Type B pancreatic cell (in vitro differentiated cells): ENCODE measurements at regions not wholly inside any gene's neighbourhood (a gene's known extent, or its start where the extent isn't known, plus 50 kb on each side); places are given as distances from the start of the nearest gene placed in this dataset.

ENCODE experiments used
- DNase-seq: peaks from one replicate; pipeline ENCODE4 v3.0.0; 2021; ENCODE audit warnings: mixed read lengths; ENCODE audit not compliant: unreplicated experiment; ENCODE audit errors: extremely low spot score
- H3K27ac Mint-ChIP-seq: 2 replicates; pipeline ENCODE4 v1.8.0; 2021; ENCODE audit warnings: mild to moderate bottlenecking, mixed read lengths
- H3K27me3 Mint-ChIP-seq: 2 replicates; pipeline ENCODE4 v1.8.0; 2021; ENCODE audit warnings: mixed read lengths
- H3K36me3 Mint-ChIP-seq: 2 replicates; pipeline ENCODE4 v1.8.0; 2021; ENCODE audit warnings: mixed read lengths
- H3K4me1 Mint-ChIP-seq: one replicate; pipeline ENCODE4 v1.8.0; 2021; ENCODE audit warnings: mixed read lengths; ENCODE audit not compliant: unreplicated experiment
- H3K4me3 Mint-ChIP-seq: 2 replicates; pipeline ENCODE4 v1.8.0; 2021; ENCODE audit warnings: mild to moderate bottlenecking, mixed read lengths
- H3K9me3 Mint-ChIP-seq: 2 replicates; pipeline ENCODE4 v1.8.0; 2021; ENCODE audit warnings: mixed read lengths
- CTCF ChIP-seq: fragments of 200-600 bp; sonication (generic); conservative IDR thresholded peaks from 2 replicates; pipeline ENCODE4 v1.5.0; 2021; ENCODE audit warnings: antibody characterized with exemption, mild to moderate bottlenecking

GRCh38 chr12:19844224-19844623 lies 404.9 kb downstream of the AEBP2 start:
- Mint-ChIP-seq H3K9me3 (peaks cover 9% of the 10 kb centered on the region), H3K4me1 (peaks cover 10% of the 10 kb centered on the region), H3K4me3 (no peak overlapping the region), H3K27me3 (peaks cover 8% of the 10 kb centered on the region), H3K27ac (no peak overlapping the region), H3K36me3 (peaks cover 9% of the 10 kb centered on the region)
- DNase-seq = no peak
- no peak for TF ChIP-seq CTCF

GRCh38 chr12:19846574-19846973 lies 407.3 kb downstream of the AEBP2 start:
- Mint-ChIP-seq H3K27ac (no peak overlapping the region), H3K4me3 (no peak overlapping the region), H3K27me3 (peaks cover 5% of the 10 kb centered on the region), H3K36me3 (peaks cover 14% of the 10 kb centered on the region), H3K9me3 (peaks cover 17% of the 10 kb centered on the region), H3K4me1 (peaks cover 14% of the 10 kb centered on the region)
- no peak for TF ChIP-seq CTCF
- no peak for DNase-seq

- no peak overlapping the region for H3K4me3 Mint-ChIP-seq
- peak overlapping the region; percentile 6 for H3K27ac Mint-ChIP-seq
- no peak for DNase-seq
- H3K9me3 Mint-ChIP-seq = peaks cover 17% of the 10 kb centered on the region
- H3K4me1 Mint-ChIP-seq = peaks cover 21% of the 10 kb centered on the region
- TF ChIP-seq CTCF = no peak
- peaks cover 14% of the 10 kb centered on the region for H3K36me3 Mint-ChIP-seq
- H3K27me3 Mint-ChIP-seq = peaks cover 4% of the 10 kb centered on the region
Measured at GRCh38 chr12:19847294-19848059, 408.2 kb downstream of the AEBP2 start.

- Mint-ChIP-seq H3K27ac (no peak overlapping the region), H3K4me1 (peaks cover 24% of the 10 kb centered on the region), H3K27me3 (no peaks in the 10 kb centered on the region), H3K9me3 (peaks cover 17% of the 10 kb centered on the region), H3K36me3 (peaks cover 14% of the 10 kb centered on the region), H3K4me3 (no peak overlapping the region)
- no peak for DNase-seq
- TF ChIP-seq CTCF = no peak
Measured at GRCh38 chr12:19848421-19848820, 409.1 kb downstream of the AEBP2 start.

GRCh38 chr12:19849208-19849607 lies 409.9 kb downstream of the AEBP2 start:
- Mint-ChIP-seq H3K27ac (no peak overlapping the region), H3K36me3 (peaks cover 11% of the 10 kb centered on the region), H3K27me3 (no peaks in the 10 kb centered on the region), H3K9me3 (peaks cover 17% of the 10 kb centered on the region), H3K4me1 (peaks cover 24% of the 10 kb centered on the region), H3K4me3 (no peak overlapping the region)
- no peak for TF ChIP-seq CTCF
- no peak for DNase-seq
